Fibroblast of lung (primary cell): ENCODE measurements at regions not wholly inside any gene's neighbourhood (a gene's known extent, or its start where the extent isn't known, plus 50 kb on each side); places are given as distances from the start of the nearest gene placed in this dataset.

Experiments used
- EZH2 ChIP-seq: IDR thresholded peaks from 2 replicates; pipeline ENCODE4 v1.5.1; 2012; ENCODE audit warnings: low read length, control low read depth, mild to moderate bottlenecking; ENCODE audit errors: missing control alignments
- TF ChIP-seq, protein P1 (sequence below), 2 donors: IDR thresholded peaks in 1 of 2; conservative IDR thresholded peaks in 1 of 2; 1 replicate in 1 of 2; 2 replicates in 1 of 2; pipeline ENCODE4 v1.5.1; 2011 to 2012; ENCODE audit warnings: low read length in 2 of 2, control low read depth in 1 of 2, inconsistent platforms in 1 of 2, low read depth in 1 of 2, mild to moderate bottlenecking in 1 of 2

DNA sequence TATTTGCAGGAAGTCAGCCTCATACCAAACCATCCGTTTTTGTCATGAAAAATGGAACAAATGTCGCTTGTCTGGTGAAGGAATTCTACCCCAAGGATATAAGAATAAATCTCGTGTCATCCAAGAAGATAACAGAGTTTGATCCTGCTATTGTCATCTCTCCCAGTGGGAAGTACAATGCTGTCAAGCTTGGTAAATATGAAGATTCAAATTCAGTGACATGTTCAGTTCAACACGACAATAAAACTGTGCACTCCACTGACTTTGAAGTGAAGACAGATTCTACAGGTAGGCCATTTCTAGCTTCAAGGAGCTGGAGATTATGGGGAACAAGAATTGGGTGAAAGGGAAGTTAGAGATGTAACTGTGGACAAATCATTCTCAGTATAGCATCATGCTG, 126.1 kb downstream of the DAD1 start:
- TF ChIP-seq, protein P1, sequence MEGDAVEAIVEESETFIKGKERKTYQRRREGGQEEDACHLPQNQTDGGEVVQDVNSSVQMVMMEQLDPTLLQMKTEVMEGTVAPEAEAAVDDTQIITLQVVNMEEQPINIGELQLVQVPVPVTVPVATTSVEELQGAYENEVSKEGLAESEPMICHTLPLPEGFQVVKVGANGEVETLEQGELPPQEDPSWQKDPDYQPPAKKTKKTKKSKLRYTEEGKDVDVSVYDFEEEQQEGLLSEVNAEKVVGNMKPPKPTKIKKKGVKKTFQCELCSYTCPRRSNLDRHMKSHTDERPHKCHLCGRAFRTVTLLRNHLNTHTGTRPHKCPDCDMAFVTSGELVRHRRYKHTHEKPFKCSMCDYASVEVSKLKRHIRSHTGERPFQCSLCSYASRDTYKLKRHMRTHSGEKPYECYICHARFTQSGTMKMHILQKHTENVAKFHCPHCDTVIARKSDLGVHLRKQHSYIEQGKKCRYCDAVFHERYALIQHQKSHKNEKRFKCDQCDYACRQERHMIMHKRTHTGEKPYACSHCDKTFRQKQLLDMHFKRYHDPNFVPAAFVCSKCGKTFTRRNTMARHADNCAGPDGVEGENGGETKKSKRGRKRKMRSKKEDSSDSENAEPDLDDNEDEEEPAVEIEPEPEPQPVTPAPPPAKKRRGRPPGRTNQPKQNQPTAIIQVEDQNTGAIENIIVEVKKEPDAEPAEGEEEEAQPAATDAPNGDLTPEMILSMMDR (conservative IDR thresholded peaks at IDR 0.05 in 1 of 2, IDR thresholded peaks at IDR 0.05 in 1 of 2; ENCODE audit: low read depth in 1 of 2, low read length in 2 of 2): no peak
- TF ChIP-seq EZH2: no peak
